K562 (cell line): ENCODE measurements at regions not wholly inside any gene's neighbourhood (a gene's known extent, or its start where the extent isn't known, plus 50 kb on each side); places are given as distances from the start of the nearest gene placed in this dataset.

Source experiments
- BACH1 ChIP-seq: fragments of 200-800 bp; sonication (Bioruptor generic); IDR thresholded peaks from 2 replicates; pipeline ENCODE4 v1.6.1; 2016; ENCODE audit warnings: missing genetic modification characterization, missing compliant biosample characterization
- ELF2 ChIP-seq: fragments of 250-450 bp; sonication (Bioruptor Pico); IDR thresholded peaks from 2 replicates; pipeline ENCODE4 v1.5.0; 2021; ENCODE audit warnings: mild to moderate bottlenecking
- FOXA1 ChIP-seq: fragments of 450-650 bp; IDR thresholded peaks from 2 replicates; pipeline ENCODE4 v1.6.1; 2016; ENCODE audit warnings: mild to moderate bottlenecking, borderline replicate concordance
- NFATC3 ChIP-seq: fragments of 450-650 bp; IDR thresholded peaks from 2 replicates; pipeline ENCODE4 v1.6.1; 2017; ENCODE audit warnings: mild to moderate bottlenecking
- SETDB1 ChIP-seq: IDR thresholded peaks from one replicate; pipeline ENCODE4 v1.6.1; 2012; ENCODE audit warnings: low read length, control low read depth, inconsistent platforms
- ZNF217 ChIP-seq: sonication (generic); formaldehyde crosslinking; IDR thresholded peaks from 2 replicates; pipeline ENCODE4 v1.8.0; 2022; ENCODE audit warnings: mild to moderate bottlenecking, missing genetic modification reagents
- TF ChIP-seq, protein P1 (sequence below): fragments of 250-450 bp; sonication (Bioruptor Pico); IDR thresholded peaks from 2 replicates; pipeline ENCODE4 v1.8.0; 2021; ENCODE audit warnings: moderate library complexity, mild to moderate bottlenecking, inconsistent platforms
- TF ChIP-seq, protein P2 (sequence below), 3 experiments: IDR thresholded peaks in 2 of 3; conservative IDR thresholded peaks in 1 of 3; 2 replicates each; pipeline ENCODE4 v1.5.1; 2011 to 2012; ENCODE audit warnings: low read length in 3 of 3, mild to moderate bottlenecking in 3 of 3, control low read depth in 2 of 3, improper control_type of control experiment in 1 of 3, inconsistent platforms in 1 of 3, low read depth in 1 of 3, mixed read lengths in 1 of 3, moderate library complexity in 1 of 3; ENCODE audit not compliant: insufficient read depth in 2 of 3
- TF ChIP-seq, protein P3 (sequence below): sonication (generic); formaldehyde crosslinking; IDR thresholded peaks from 2 replicates; pipeline ENCODE4 v1.8.0; 2022; ENCODE audit warnings: missing genetic modification reagents, mild to moderate bottlenecking, moderate library complexity, borderline replicate concordance
- TF ChIP-seq, protein P4 (sequence below): fragments of 250-450 bp; sonication (Bioruptor Pico); IDR thresholded peaks from 2 replicates; pipeline ENCODE4 v1.9.0; 2021; ENCODE audit warnings: mild to moderate bottlenecking, inconsistent platforms
- TF ChIP-seq, protein P5 (sequence below), 3 experiments: fragments of 200-800 bp in 1 of 3; fragments of 250-450 bp in 1 of 3; fragments of 450-650 bp in 1 of 3; sonication (Bioruptor Pico) in 1 of 3; sonication (Bioruptor generic) in 1 of 3; formaldehyde crosslinking in 1 of 3; IDR thresholded peaks; 2 replicates each; pipeline versions ENCODE4 v1.6.1 to v1.8.0; 2016 to 2022; ENCODE audit warnings: mild to moderate bottlenecking in 2 of 3, missing genetic modification characterization in 2 of 3, missing compliant biosample characterization in 1 of 3, moderate library complexity in 1 of 3

DNA sequence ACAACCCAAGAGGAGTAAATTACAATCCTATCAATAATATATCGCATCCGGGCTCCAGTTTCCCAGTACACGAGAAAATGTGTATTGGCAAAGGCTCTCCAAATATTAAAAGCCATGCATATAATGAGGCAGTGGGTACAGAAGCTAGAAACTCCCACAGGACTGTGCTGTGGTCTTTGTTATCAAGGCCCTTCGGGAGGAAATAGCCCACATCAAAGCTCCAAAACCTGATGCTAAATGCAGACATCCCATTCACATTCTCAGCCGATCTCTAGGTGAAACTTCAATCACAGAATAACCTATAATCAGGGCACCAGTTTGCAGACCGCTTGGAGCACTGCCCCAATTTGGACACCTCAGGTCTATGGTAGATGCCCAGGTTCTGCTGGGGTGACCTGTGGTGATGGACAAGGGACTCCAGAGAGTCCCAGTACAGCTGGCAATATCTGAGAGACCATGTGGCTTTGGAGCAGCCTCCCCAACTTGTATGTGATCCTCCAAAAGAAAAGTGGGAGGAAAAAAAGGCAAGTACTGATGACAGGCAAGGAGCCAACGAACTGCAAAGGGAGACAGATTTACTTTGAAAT, 148.8 kb upstream of the CAMK1G start:
- TF ChIP-seq FOXA1 = no peak
- TF ChIP-seq, protein P1, sequence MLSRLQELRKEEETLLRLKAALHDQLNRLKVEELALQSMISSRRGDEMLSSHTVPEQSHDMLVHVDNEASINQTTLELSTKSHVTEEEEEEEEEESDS = no peak
- TF ChIP-seq, protein P2, sequence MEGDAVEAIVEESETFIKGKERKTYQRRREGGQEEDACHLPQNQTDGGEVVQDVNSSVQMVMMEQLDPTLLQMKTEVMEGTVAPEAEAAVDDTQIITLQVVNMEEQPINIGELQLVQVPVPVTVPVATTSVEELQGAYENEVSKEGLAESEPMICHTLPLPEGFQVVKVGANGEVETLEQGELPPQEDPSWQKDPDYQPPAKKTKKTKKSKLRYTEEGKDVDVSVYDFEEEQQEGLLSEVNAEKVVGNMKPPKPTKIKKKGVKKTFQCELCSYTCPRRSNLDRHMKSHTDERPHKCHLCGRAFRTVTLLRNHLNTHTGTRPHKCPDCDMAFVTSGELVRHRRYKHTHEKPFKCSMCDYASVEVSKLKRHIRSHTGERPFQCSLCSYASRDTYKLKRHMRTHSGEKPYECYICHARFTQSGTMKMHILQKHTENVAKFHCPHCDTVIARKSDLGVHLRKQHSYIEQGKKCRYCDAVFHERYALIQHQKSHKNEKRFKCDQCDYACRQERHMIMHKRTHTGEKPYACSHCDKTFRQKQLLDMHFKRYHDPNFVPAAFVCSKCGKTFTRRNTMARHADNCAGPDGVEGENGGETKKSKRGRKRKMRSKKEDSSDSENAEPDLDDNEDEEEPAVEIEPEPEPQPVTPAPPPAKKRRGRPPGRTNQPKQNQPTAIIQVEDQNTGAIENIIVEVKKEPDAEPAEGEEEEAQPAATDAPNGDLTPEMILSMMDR (IDR thresholded peaks at IDR 0.05 in 2 of 3, conservative IDR thresholded peaks at IDR 0.05 in 1 of 3; ENCODE audit: insufficient read depth in 2 of 3, low read depth in 1 of 3, low read length in 3 of 3) = no peak
- no peak for TF ChIP-seq ELF2 (CRISPR knock-in tag)
- TF ChIP-seq, protein P3, sequence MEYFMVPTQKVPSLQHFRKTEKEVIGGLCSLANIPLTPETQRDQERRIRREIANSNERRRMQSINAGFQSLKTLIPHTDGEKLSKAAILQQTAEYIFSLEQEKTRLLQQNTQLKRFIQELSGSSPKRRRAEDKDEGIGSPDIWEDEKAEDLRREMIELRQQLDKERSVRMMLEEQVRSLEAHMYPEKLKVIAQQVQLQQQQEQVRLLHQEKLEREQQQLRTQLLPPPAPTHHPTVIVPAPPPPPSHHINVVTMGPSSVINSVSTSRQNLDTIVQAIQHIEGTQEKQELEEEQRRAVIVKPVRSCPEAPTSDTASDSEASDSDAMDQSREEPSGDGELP (CRISPR knock-in tag) = no peak
- TF ChIP-seq SETDB1 = no peak
- TF ChIP-seq NFATC3 = no peak
- TF ChIP-seq, protein P4, sequence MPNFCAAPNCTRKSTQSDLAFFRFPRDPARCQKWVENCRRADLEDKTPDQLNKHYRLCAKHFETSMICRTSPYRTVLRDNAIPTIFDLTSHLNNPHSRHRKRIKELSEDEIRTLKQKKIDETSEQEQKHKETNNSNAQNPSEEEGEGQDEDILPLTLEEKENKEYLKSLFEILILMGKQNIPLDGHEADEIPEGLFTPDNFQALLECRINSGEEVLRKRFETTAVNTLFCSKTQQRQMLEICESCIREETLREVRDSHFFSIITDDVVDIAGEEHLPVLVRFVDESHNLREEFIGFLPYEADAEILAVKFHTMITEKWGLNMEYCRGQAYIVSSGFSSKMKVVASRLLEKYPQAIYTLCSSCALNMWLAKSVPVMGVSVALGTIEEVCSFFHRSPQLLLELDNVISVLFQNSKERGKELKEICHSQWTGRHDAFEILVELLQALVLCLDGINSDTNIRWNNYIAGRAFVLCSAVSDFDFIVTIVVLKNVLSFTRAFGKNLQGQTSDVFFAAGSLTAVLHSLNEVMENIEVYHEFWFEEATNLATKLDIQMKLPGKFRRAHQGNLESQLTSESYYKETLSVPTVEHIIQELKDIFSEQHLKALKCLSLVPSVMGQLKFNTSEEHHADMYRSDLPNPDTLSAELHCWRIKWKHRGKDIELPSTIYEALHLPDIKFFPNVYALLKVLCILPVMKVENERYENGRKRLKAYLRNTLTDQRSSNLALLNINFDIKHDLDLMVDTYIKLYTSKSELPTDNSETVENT (CRISPR knock-in tag) = no peak
- TF ChIP-seq BACH1 = no peak
- no peak for TF ChIP-seq ZNF217 (CRISPR knock-in tag)
- TF ChIP-seq, protein P5, sequence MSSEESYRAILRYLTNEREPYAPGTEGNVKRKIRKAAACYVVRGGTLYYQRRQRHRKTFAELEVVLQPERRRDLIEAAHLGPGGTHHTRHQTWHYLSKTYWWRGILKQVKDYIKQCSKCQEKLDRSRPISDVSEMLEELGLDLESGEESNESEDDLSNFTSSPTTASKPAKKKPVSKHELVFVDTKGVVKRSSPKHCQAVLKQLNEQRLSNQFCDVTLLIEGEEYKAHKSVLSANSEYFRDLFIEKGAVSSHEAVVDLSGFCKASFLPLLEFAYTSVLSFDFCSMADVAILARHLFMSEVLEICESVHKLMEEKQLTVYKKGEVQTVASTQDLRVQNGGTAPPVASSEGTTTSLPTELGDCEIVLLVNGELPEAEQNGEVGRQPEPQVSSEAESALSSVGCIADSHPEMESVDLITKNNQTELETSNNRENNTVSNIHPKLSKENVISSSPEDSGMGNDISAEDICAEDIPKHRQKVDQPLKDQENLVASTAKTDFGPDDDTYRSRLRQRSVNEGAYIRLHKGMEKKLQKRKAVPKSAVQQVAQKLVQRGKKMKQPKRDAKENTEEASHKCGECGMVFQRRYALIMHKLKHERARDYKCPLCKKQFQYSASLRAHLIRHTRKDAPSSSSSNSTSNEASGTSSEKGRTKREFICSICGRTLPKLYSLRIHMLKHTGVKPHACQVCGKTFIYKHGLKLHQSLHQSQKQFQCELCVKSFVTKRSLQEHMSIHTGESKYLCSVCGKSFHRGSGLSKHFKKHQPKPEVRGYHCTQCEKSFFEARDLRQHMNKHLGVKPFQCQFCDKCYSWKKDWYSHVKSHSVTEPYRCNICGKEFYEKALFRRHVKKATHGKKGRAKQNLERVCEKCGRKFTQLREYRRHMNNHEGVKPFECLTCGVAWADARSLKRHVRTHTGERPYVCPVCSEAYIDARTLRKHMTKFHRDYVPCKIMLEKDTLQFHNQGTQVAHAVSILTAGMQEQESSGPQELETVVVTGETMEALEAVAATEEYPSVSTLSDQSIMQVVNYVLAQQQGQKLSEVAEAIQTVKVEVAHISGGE (CRISPR knock-in tag; IDR thresholded peaks at IDR 0.05) = no peak
